NOMO-1 treated with dmso at 0.1 percent for 144 hours (cell line): ENCODE measurements at regions not wholly inside any gene's neighbourhood (a gene's known extent, or its start where the extent isn't known, plus 50 kb on each side); places are given as distances from the start of the nearest gene placed in this dataset.
"Not testable (repeated sequence)": the region's sequence is repeated elsewhere in the genome, so short reads cannot be mapped to it uniquely, and the experiment has no call there.

Experiments used
- DNase-seq: peaks from one replicate; lab custom pipeline; 2025; ENCODE audit not compliant: unreplicated experiment; lab: John Stamatoyannopoulos, UW

GRCh38 chr16:56022818-56023217, 147.6 kb upstream of the CES5A start:
- no peak for DNase-seq

GRCh38 chr16:56019274-56019673, 144.1 kb upstream of the CES5A start:
- DNase-seq: no peak

GRCh38 chr16:56013962-56014552, 138.9 kb upstream of the CES5A start:
- DNase-seq: peak; percentile 24

- DNase-seq: no peak
Observed at GRCh38 chr16:56012482-56012811, 137.3 kb upstream of the CES5A start.

GRCh38 chr16:56011808-56012481, 136.8 kb upstream of the CES5A start:
- DNase-seq: no peak

GRCh38 chr16:56005958-56006357, 130.8 kb upstream of the CES5A start:
- DNase-seq: no peak

GRCh38 chr16:55999683-56000082, 124.5 kb upstream of the CES5A start:
- DNase-seq: no peak

GRCh38 chr16:55993088-55993487, 117.9 kb upstream of the CES5A start:
- no peak for DNase-seq

- no peak for DNase-seq
Observed at GRCh38 chr16:55992551-55992950, 117.4 kb upstream of the CES5A start.

- no peak for DNase-seq
Observed at GRCh38 chr16:55991843-55992242, 116.7 kb upstream of the CES5A start.

GRCh38 chr16:55989569-55989907, 114.4 kb upstream of the CES5A start:
- no peak for DNase-seq

GRCh38 chr16:55988850-55989568, 113.8 kb upstream of the CES5A start:
- not testable (repeated sequence) for DNase-seq

- no peak for DNase-seq
Observed at GRCh38 chr16:55988013-55988412, 112.8 kb upstream of the CES5A start.

- no peak for DNase-seq
Observed at GRCh38 chr16:55982597-55982996, 107.4 kb upstream of the CES5A start.

GRCh38 chr16:55981557-55981956, 106.4 kb upstream of the CES5A start:
- DNase-seq: no peak

GRCh38 chr16:55976815-55977214, 101.6 kb upstream of the CES5A start:
- DNase-seq: no peak

- DNase-seq: no peak
Observed at GRCh38 chr16:55971447-55971846, 96.3 kb upstream of the CES5A start.

GRCh38 chr16:55968221-55968620, 93.0 kb upstream of the CES5A start:
- DNase-seq: no peak

- DNase-seq: no peak
Observed at GRCh38 chr16:55964923-55965475, 89.8 kb upstream of the CES5A start.

- no peak for DNase-seq
Observed at GRCh38 chr16:55955845-55956244, 80.7 kb upstream of the CES5A start.

- no peak for DNase-seq
Observed at GRCh38 chr16:55955424-55955823, 80.3 kb upstream of the CES5A start.

- DNase-seq: no peak
Observed at GRCh38 chr16:55954906-55955305, 79.7 kb upstream of the CES5A start.
